HPDE6-E6E7 (cell line): ENCODE measurements at regions not wholly inside any gene's neighbourhood (a gene's known extent, or its start where the extent isn't known, plus 50 kb on each side); places are given as distances from the start of the nearest gene placed in this dataset.
"Not testable (repeated sequence)": the region's sequence is repeated elsewhere in the genome, so short reads cannot be mapped to it uniquely, and the experiment has no call there.

Experiments
- DNase-seq: peaks from one replicate; pipeline ENCODE4 v3.0.0; 2011; ENCODE audit warnings: missing footprints; ENCODE audit errors: extremely low spot score

- DNase-seq, result no peak
These were observed 288.6 kb upstream of the FIGN start for GRCh38 chr2:164024396-164024795.

GRCh38 chr2:164023896-164024295 lies 288.1 kb upstream of the FIGN start:
- no peak for DNase-seq

- no peak for DNase-seq
These were observed 279.7 kb upstream of the FIGN start for GRCh38 chr2:164015328-164016123.

- DNase-seq, result no peak
These were observed 279.0 kb upstream of the FIGN start for GRCh38 chr2:164014791-164015190.

- DNase-seq, result no peak
These were observed 278.4 kb upstream of the FIGN start for GRCh38 chr2:164014068-164014731.

- no peak for DNase-seq
These were observed 276.8 kb upstream of the FIGN start for GRCh38 chr2:164012581-164012980.

GRCh38 chr2:164009756-164010337 lies 274.0 kb upstream of the FIGN start:
- DNase-seq, result no peak

- no peak for DNase-seq
These were observed 272.9 kb upstream of the FIGN start for GRCh38 chr2:164008752-164009151.

GRCh38 chr2:164006704-164007103 lies 270.9 kb upstream of the FIGN start:
- DNase-seq, result no peak

GRCh38 chr2:164000176-164000575 lies 264.4 kb upstream of the FIGN start:
- DNase-seq, result no peak

- DNase-seq, result no peak
These were observed 261.7 kb upstream of the FIGN start for GRCh38 chr2:163997466-163997865.

- no peak for DNase-seq
These were observed 254.7 kb upstream of the FIGN start for GRCh38 chr2:163990541-163990940.

- no peak for DNase-seq
These were observed 254.3 kb upstream of the FIGN start for GRCh38 chr2:163990101-163990500.

- no peak for DNase-seq
These were observed 251.6 kb upstream of the FIGN start for GRCh38 chr2:163987175-163987940.

- no peak for DNase-seq
These were observed 249.2 kb upstream of the FIGN start for GRCh38 chr2:163984986-163985385.

- DNase-seq, result no peak
These were observed 248.1 kb upstream of the FIGN start for GRCh38 chr2:163983911-163984310.

- DNase-seq, result no peak
These were observed 247.1 kb upstream of the FIGN start for GRCh38 chr2:163982938-163983337.

- no peak for DNase-seq
These were observed 239.0 kb upstream of the FIGN start for GRCh38 chr2:163974766-163975165.

GRCh38 chr2:163970058-163970813 lies 234.4 kb upstream of the FIGN start:
- DNase-seq, result no peak

- not testable (repeated sequence) for DNase-seq
These were observed 228.5 kb upstream of the FIGN start for GRCh38 chr2:163964278-163964677.

GRCh38 chr2:163953390-163953907 lies 217.6 kb upstream of the FIGN start:
- DNase-seq, result no peak
